ENCODE measurements at regions not wholly inside any gene's neighbourhood (a gene's known extent, or its start where the extent isn't known, plus 50 kb on each side); places are given as distances from the start of the nearest gene placed in this dataset.

GRCh38 chr2:151032741-151033191, 228.9 kb downstream of the RBM43 start:
- TF ChIP-seq GATA2 (IDR thresholded peaks at IDR 0.05; ENCODE audit: insufficient read depth, insufficient read length, low read depth, low read length): no peak
- TF ChIP-seq, protein P1, sequence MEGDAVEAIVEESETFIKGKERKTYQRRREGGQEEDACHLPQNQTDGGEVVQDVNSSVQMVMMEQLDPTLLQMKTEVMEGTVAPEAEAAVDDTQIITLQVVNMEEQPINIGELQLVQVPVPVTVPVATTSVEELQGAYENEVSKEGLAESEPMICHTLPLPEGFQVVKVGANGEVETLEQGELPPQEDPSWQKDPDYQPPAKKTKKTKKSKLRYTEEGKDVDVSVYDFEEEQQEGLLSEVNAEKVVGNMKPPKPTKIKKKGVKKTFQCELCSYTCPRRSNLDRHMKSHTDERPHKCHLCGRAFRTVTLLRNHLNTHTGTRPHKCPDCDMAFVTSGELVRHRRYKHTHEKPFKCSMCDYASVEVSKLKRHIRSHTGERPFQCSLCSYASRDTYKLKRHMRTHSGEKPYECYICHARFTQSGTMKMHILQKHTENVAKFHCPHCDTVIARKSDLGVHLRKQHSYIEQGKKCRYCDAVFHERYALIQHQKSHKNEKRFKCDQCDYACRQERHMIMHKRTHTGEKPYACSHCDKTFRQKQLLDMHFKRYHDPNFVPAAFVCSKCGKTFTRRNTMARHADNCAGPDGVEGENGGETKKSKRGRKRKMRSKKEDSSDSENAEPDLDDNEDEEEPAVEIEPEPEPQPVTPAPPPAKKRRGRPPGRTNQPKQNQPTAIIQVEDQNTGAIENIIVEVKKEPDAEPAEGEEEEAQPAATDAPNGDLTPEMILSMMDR (IDR thresholded peaks at IDR 0.05; ENCODE audit: extremely low read depth in 1 of 2, insufficient read depth in 1 of 2, low read depth in 1 of 2, low read length in 2 of 2): no peak
- TF ChIP-seq, protein P2, sequence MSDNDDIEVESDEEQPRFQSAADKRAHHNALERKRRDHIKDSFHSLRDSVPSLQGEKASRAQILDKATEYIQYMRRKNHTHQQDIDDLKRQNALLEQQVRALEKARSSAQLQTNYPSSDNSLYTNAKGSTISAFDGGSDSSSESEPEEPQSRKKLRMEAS (IDR thresholded peaks at IDR 0.05; ENCODE audit: insufficient read depth, insufficient read length): no peak
- TF ChIP-seq POLR2A (IDR thresholded peaks at IDR 0.05; ENCODE audit: low read depth, low read length): no peak
- no peak for TF ChIP-seq POLR2AphosphoS5 (IDR thresholded peaks at IDR 0.05; ENCODE audit: insufficient read depth, low read depth, low read length)

Data from endothelial cell of umbilical vein (primary cell).